Neural cell (in vitro differentiated cells): ENCODE measurements at regions not wholly inside any gene's neighbourhood (a gene's known extent, or its start where the extent isn't known, plus 50 kb on each side); places are given as distances from the start of the nearest gene placed in this dataset.

ENCODE experiments used
- EZH2 ChIP-seq: fragments of 200-600, 300-800 bp; shearing (Covaris generic), sonication (generic); IDR thresholded peaks from 2 replicates; pipeline ENCODE4 v1.6.1; 2014; ENCODE audit warnings: antibody characterized with exemption, low read length, borderline replicate concordance, mild to moderate bottlenecking; ENCODE audit not compliant: insufficient read depth, poor library complexity, severe bottlenecking
- MXI1 ChIP-seq: fragments of 450-650 bp; conservative IDR thresholded peaks from 2 replicates; pipeline ENCODE4 v1.6.1; 2014; ENCODE audit warnings: antibody characterized with exemption, mild to moderate bottlenecking; ENCODE audit not compliant: poor library complexity, severe bottlenecking
- TF ChIP-seq, protein P1 (sequence below): fragments of 450-650 bp; IDR thresholded peaks from 2 replicates; pipeline ENCODE4 v1.5.1; 2014; ENCODE audit warnings: antibody characterized with exemption, mild to moderate bottlenecking, moderate library complexity; ENCODE audit not compliant: poor library complexity, severe bottlenecking

DNA sequence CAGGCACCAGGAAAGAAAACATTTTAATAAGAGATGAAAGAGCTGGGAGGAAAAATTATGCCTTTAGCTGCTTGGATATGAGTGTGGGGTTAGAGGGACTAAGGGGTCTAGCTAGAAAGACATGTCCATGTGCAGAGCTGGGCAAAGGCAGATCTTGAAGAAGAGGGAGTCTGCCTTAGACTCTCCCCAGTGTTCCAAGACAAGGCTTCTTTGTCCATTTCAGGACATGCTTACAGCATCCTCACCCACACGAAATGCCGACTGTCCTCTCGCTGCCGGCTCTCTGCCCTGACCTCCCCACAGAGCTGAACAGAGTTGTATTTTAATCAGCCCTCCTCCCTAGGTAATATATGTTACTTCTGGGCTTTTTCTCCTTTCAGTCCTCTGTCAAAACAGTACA lies 100.7 kb upstream of the ATP1B1 start:
- TF ChIP-seq, protein P1, sequence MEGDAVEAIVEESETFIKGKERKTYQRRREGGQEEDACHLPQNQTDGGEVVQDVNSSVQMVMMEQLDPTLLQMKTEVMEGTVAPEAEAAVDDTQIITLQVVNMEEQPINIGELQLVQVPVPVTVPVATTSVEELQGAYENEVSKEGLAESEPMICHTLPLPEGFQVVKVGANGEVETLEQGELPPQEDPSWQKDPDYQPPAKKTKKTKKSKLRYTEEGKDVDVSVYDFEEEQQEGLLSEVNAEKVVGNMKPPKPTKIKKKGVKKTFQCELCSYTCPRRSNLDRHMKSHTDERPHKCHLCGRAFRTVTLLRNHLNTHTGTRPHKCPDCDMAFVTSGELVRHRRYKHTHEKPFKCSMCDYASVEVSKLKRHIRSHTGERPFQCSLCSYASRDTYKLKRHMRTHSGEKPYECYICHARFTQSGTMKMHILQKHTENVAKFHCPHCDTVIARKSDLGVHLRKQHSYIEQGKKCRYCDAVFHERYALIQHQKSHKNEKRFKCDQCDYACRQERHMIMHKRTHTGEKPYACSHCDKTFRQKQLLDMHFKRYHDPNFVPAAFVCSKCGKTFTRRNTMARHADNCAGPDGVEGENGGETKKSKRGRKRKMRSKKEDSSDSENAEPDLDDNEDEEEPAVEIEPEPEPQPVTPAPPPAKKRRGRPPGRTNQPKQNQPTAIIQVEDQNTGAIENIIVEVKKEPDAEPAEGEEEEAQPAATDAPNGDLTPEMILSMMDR, result no peak
- TF ChIP-seq MXI1 (no peak), EZH2 (no peak)
